ACC112 (cell line): ENCODE measurements at regions not wholly inside any gene's neighbourhood (a gene's known extent, or its start where the extent isn't known, plus 50 kb on each side); places are given as distances from the start of the nearest gene placed in this dataset.
"Not testable (repeated sequence)": the region's sequence is repeated elsewhere in the genome, so short reads cannot be mapped to it uniquely, and the experiment has no call there.

ENCODE experiments used
- H2AFZ ChIP-seq: fragments of 200-600 bp; sonication (generic); one replicate; pipeline ENCODE4 v1.6.0; 2017; ENCODE audit warnings: antibody characterized with exemption, low read length; ENCODE audit not compliant: unreplicated experiment
- H3K27ac ChIP-seq: fragments of 200-600 bp; sonication (generic); 2 replicates; pipeline ENCODE4 v1.5.1; 2014; ENCODE audit warnings: low read depth, mild to moderate bottlenecking, antibody characterized with exemption, low read length, moderate library complexity
- H3K27me3 ChIP-seq: fragments of 200-600 bp; sonication (generic); 2 replicates; pipeline ENCODE4 v1.6.1; 2014; ENCODE audit warnings: mild to moderate bottlenecking, antibody characterized with exemption, low read length, moderate library complexity, mixed read lengths; ENCODE audit not compliant: insufficient read depth
- H3K36me3 ChIP-seq: fragments of 200-600 bp; sonication (generic); 2 replicates; pipeline ENCODE4 v1.6.1; 2016; ENCODE audit warnings: mild to moderate bottlenecking, antibody characterized with exemption, low read length, moderate library complexity, mixed read lengths; ENCODE audit not compliant: insufficient read depth
- H3K4me1 ChIP-seq: fragments of 200-600 bp; sonication (generic); one replicate; pipeline ENCODE4 v1.6.1; 2016; ENCODE audit warnings: low read length, mixed read lengths; ENCODE audit not compliant: insufficient read depth, unreplicated experiment, control insufficient read depth
- H3K4me3 ChIP-seq: fragments of 200-600 bp; sonication (generic); 2 replicates; pipeline ENCODE4 v1.5.1; 2014; ENCODE audit warnings: mild to moderate bottlenecking, low read depth, low read length
- H3K79me2 ChIP-seq: fragments of 200-600 bp; sonication (generic); one replicate; pipeline ENCODE4 v1.6.0; 2016; ENCODE audit warnings: low read length; ENCODE audit not compliant: control insufficient read depth, unreplicated experiment, insufficient read depth

- H2AFZ ChIP-seq: no peak overlapping the region
- H3K36me3 ChIP-seq: no peaks in the 10 kb centered on the region
- no peaks in the 10 kb centered on the region for H3K79me2 ChIP-seq
- no peak overlapping the region for H3K4me3 ChIP-seq
- H3K27ac ChIP-seq: no peak overlapping the region
- H3K27me3 ChIP-seq: no peaks in the 10 kb centered on the region
- H3K4me1 ChIP-seq: no peaks in the 10 kb centered on the region
These were observed 648.3 kb upstream of the ADGRB3 start for GRCh38 chr6:67986694-67987232.

GRCh38 chr6:67976486-67976885 lies 658.6 kb upstream of the ADGRB3 start:
- H3K79me2 ChIP-seq: no peaks in the 10 kb centered on the region
- no peak overlapping the region for H3K4me3 ChIP-seq
- no peak overlapping the region for H2AFZ ChIP-seq
- no peaks in the 10 kb centered on the region for H3K4me1 ChIP-seq
- no peak overlapping the region for H3K27ac ChIP-seq
- H3K36me3 ChIP-seq: no peaks in the 10 kb centered on the region
- no peaks in the 10 kb centered on the region for H3K27me3 ChIP-seq

GRCh38 chr6:67974931-67975330 lies 660.2 kb upstream of the ADGRB3 start:
- H3K4me1 ChIP-seq: no peaks in the 10 kb centered on the region
- no peak overlapping the region for H3K27ac ChIP-seq
- H2AFZ ChIP-seq: no peak overlapping the region
- H3K4me3 ChIP-seq: no peak overlapping the region
- no peaks in the 10 kb centered on the region for H3K27me3 ChIP-seq
- H3K36me3 ChIP-seq: no peaks in the 10 kb centered on the region
- H3K79me2 ChIP-seq: no peaks in the 10 kb centered on the region

- H3K27ac ChIP-seq: no peak overlapping the region
- H2AFZ ChIP-seq: no peak overlapping the region
- no peak overlapping the region for H3K4me3 ChIP-seq
These were observed 663.3 kb upstream of the ADGRB3 start for GRCh38 chr6:67971812-67972211.

GRCh38 chr6:67966830-67967229 lies 668.3 kb upstream of the ADGRB3 start:
- Histone ChIP-seq H3K79me2 (no peaks in the 10 kb centered on the region), H3K27ac (no peak overlapping the region), H3K27me3 (no peaks in the 10 kb centered on the region), H3K4me1 (no peaks in the 10 kb centered on the region), H3K4me3 (no peak overlapping the region), H2AFZ (no peak overlapping the region), H3K36me3 (no peaks in the 10 kb centered on the region)

More at GRCh38 chr6:67971812-67972211, 663.3 kb upstream of the ADGRB3 start:
- H3K27me3 ChIP-seq: no peaks in the 10 kb centered on the region
- H3K4me1 ChIP-seq: no peaks in the 10 kb centered on the region
- no peaks in the 10 kb centered on the region for H3K36me3 ChIP-seq
- no peaks in the 10 kb centered on the region for H3K79me2 ChIP-seq

- Histone ChIP-seq H3K36me3 (no peaks in the 10 kb centered on the region), H3K79me2 (no peaks in the 10 kb centered on the region), H3K27ac (no peak overlapping the region), H2AFZ (no peak overlapping the region), H3K4me1 (peaks cover 9% of the 10 kb centered on the region), H3K27me3 (no peaks in the 10 kb centered on the region), H3K4me3 (no peak overlapping the region)
These were observed 678.7 kb upstream of the ADGRB3 start for GRCh38 chr6:67956352-67956751.

- Histone ChIP-seq H3K4me3 (0 out of 2 replicates have a peak overlapping the region, but pooled peaks have one; percentile 37), H3K27ac (no peak overlapping the region), H3K27me3 (no peaks in the 10 kb centered on the region), H3K4me1 (peaks cover 9% of the 10 kb centered on the region), H3K36me3 (no peaks in the 10 kb centered on the region), H2AFZ (no peak overlapping the region), H3K79me2 (no peaks in the 10 kb centered on the region)
These were observed 682.1 kb upstream of the ADGRB3 start for GRCh38 chr6:67952948-67953347.

GRCh38 chr6:67952121-67952520 lies 683.0 kb upstream of the ADGRB3 start:
- H3K79me2 ChIP-seq: no peaks in the 10 kb centered on the region
- no peaks in the 10 kb centered on the region for H3K36me3 ChIP-seq
- H3K27ac ChIP-seq: no peak overlapping the region
- H3K27me3 ChIP-seq: no peaks in the 10 kb centered on the region
- no peak overlapping the region for H3K4me3 ChIP-seq
- peak overlapping the region; percentile 25 for H2AFZ ChIP-seq
- H3K4me1 ChIP-seq: peaks cover 9% of the 10 kb centered on the region

- H3K4me3 ChIP-seq, H3K36me3 ChIP-seq, H3K27ac ChIP-seq, H3K79me2 ChIP-seq, H3K4me1 ChIP-seq, H3K27me3 ChIP-seq, H2AFZ ChIP-seq: not testable (repeated sequence)
These were observed 687.3 kb upstream of the ADGRB3 start for GRCh38 chr6:67947762-67948161.

GRCh38 chr6:67935976-67936477 lies 699.1 kb upstream of the ADGRB3 start:
- H3K36me3 ChIP-seq: no peaks in the 10 kb centered on the region
- no peak overlapping the region for H3K4me3 ChIP-seq
- no peaks in the 10 kb centered on the region for H3K27me3 ChIP-seq
- H2AFZ ChIP-seq: no peak overlapping the region
- no peaks in the 10 kb centered on the region for H3K79me2 ChIP-seq
- H3K4me1 ChIP-seq: no peaks in the 10 kb centered on the region
- no peak overlapping the region for H3K27ac ChIP-seq

GRCh38 chr6:67933278-67933677 lies 701.8 kb upstream of the ADGRB3 start:
- Histone ChIP-seq H3K79me2 (no peaks in the 10 kb centered on the region), H3K4me1 (no peaks in the 10 kb centered on the region), H3K27ac (no peak overlapping the region), H2AFZ (no peak overlapping the region), H3K27me3 (no peaks in the 10 kb centered on the region), H3K36me3 (no peaks in the 10 kb centered on the region), H3K4me3 (no peak overlapping the region)
